Activated CD4-positive, alpha-beta memory T cell treated with anti-CD3 and anti-CD28 coated beads, Interleukin-2, amount 10 ng/mL, durations not matched to agents 7 days and 5 days (primary cell): ENCODE measurements at regions not wholly inside any gene's neighbourhood (a gene's known extent, or its start where the extent isn't known, plus 50 kb on each side); places are given as distances from the start of the nearest gene placed in this dataset.

ENCODE experiments used
- CTCF ChIA-PET: fragments of 350-600 bp; sonication (Branson Sonifier 250); formaldehyde crosslinking; loops from one replicate; lab custom pipeline; 2021; ENCODE audit warnings: antibody characterized with exemption, inconsistent platforms; lab: Charles Lee
- POLR2A ChIA-PET: fragments of 350-600 bp; sonication (Branson Sonifier 250); formaldehyde crosslinking; loops from one replicate; lab custom pipeline; 2021; ENCODE audit warnings: antibody characterized with exemption; lab: Charles Lee
- DNase-seq: peaks from one replicate; pipeline ENCODE4 v3.0.0-alpha.2; 2020
- H3K27ac Mint-ChIP-seq: one replicate; pipeline ENCODE4 v1.8.0; 2021; ENCODE audit warnings: mild to moderate bottlenecking, mixed read lengths
- H3K27me3 Mint-ChIP-seq: one replicate; pipeline ENCODE4 v1.8.0; 2021; ENCODE audit warnings: mixed read lengths
- H3K36me3 Mint-ChIP-seq: one replicate; pipeline ENCODE4 v1.8.0; 2021; ENCODE audit warnings: low read depth, mixed read lengths
- H3K4me1 Mint-ChIP-seq: one replicate; pipeline ENCODE4 v1.8.0; 2021; ENCODE audit warnings: mixed read lengths
- H3K4me3 Mint-ChIP-seq: one replicate; pipeline ENCODE4 v1.8.0; 2021; ENCODE audit warnings: mild to moderate bottlenecking, mixed read lengths
- H3K9me3 Mint-ChIP-seq: one replicate; pipeline ENCODE4 v1.8.0; 2021; ENCODE audit warnings: mixed read lengths

- no peaks in the 10 kb centered on the region for H3K36me3 Mint-ChIP-seq
- H3K4me1 Mint-ChIP-seq: no peaks in the 10 kb centered on the region
- POLR2A ChIA-PET: no interaction called here
- no peak overlapping the region for H3K4me3 Mint-ChIP-seq
- H3K27me3 Mint-ChIP-seq: no peaks in the 10 kb centered on the region
- CTCF ChIA-PET: no interaction called here
- DNase-seq: no peak
- H3K27ac Mint-ChIP-seq: no peak overlapping the region
- H3K9me3 Mint-ChIP-seq: peaks cover 5% of the 10 kb centered on the region
These were observed 213.5 kb downstream of the MANEA start for GRCh38 chr6:95790787-95791186.

DNA sequence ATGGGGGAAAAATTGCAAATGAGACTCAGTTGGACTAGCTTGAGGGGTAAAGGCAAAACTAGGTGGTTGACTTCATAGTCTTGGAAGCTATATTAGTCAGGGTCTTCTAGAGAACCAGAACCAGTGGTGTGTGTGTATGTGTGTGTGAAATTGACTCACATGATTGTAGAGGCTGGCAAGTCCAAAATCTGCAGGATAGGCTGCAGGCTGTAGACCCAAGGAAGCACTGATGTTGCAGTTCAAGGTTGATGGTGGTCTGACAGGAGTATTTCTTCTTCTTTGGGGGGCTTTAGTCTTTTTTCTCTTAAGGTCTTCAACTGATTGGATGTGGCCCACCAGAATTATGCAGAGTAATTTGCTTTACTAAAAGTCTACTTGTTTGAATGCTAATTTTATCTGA lies 217.4 kb downstream of the MANEA start:
- Mint-ChIP-seq H3K4me3 (no peak overlapping the region), H3K27me3 (no peaks in the 10 kb centered on the region), H3K9me3 (peaks cover 5% of the 10 kb centered on the region), H3K27ac (no peak overlapping the region), H3K4me1 (no peaks in the 10 kb centered on the region), H3K36me3 (no peaks in the 10 kb centered on the region)
- ChIA-PET POLR2A (no interaction called here), CTCF (no interaction called here)
- DNase-seq: no peak

DNA sequence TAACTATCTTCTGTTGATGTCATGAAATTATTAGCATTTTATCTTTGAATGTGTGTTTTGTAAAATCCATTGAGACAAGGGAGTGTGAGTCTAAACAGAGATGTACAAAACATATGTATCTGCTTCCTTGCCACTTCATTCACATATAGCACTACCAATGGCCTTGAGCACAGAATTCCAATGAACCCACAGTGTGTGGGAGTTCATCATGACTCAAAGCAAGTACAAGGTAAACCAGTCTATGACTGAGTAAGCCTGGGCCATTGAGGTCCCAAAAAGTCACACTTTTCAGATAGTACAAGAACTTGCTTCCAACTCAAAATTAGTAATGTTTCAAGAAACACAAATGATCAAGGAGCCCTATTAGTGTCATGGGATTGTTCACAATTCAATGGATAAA lies 218.6 kb downstream of the MANEA start:
- peaks cover 5% of the 10 kb centered on the region for H3K9me3 Mint-ChIP-seq

DNA sequence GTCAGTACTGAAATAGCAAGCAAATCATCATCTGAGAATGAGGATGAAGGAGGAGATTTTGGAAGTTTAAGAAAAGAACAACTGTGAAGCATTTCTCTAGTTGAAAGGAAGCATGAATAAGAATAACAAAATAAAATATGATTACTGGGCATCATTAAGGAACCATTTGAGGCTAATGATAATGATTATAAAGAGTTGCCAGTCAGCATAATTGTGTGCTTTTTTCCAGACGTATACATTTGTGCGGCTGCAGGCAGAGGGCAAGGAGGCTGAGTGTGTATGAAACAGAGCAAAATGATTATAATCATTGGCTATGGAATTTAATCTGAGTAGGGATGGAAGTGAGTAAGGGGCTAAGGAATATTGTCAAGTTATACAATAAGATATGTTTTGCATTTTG lies 218.7 kb upstream of the FUT9 start:
- POLR2A ChIA-PET: no interaction called here
- no peak overlapping the region for H3K27ac Mint-ChIP-seq
- no peaks in the 10 kb centered on the region for H3K4me1 Mint-ChIP-seq
- H3K9me3 Mint-ChIP-seq: peaks cover 5% of the 10 kb centered on the region
- CTCF ChIA-PET: no interaction called here
- H3K4me3 Mint-ChIP-seq: no peak overlapping the region
- H3K27me3 Mint-ChIP-seq: no peaks in the 10 kb centered on the region
- no peaks in the 10 kb centered on the region for H3K36me3 Mint-ChIP-seq
- no peak for DNase-seq

More for the DNA sequence above, 218.6 kb downstream of the MANEA start:
- no peaks in the 10 kb centered on the region for H3K36me3 Mint-ChIP-seq
- no peak overlapping the region for H3K27ac Mint-ChIP-seq
- no peaks in the 10 kb centered on the region for H3K27me3 Mint-ChIP-seq
- ChIA-PET CTCF (no interaction called here), POLR2A (no interaction called here)
- no peak overlapping the region for H3K4me3 Mint-ChIP-seq
- H3K4me1 Mint-ChIP-seq: no peaks in the 10 kb centered on the region
- no peak for DNase-seq

DNA sequence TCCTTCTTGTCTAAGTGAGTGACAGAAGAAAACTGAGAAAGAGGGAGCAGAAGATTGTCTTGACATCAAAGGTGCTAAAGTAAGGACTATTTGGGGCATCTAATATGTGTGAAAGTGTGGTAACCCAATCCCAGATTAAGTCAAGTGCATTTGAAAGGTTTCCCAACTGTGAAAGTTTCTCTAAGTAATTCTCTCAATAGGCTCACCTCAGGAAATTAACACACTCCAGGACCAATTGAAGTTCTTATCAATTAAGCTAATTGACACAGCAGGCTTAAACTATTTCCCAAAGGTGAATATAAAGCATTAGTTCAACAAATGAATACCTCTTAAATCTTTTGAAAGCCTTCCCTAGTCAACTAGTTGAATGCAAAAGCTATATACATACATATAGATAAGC lies 212.8 kb upstream of the FUT9 start:
- H3K4me3 Mint-ChIP-seq: no peak overlapping the region
- DNase-seq: no peak
- H3K27ac Mint-ChIP-seq: no peak overlapping the region
- no peaks in the 10 kb centered on the region for H3K27me3 Mint-ChIP-seq
- POLR2A ChIA-PET: no interaction called here
- CTCF ChIA-PET: no interaction called here
- no peaks in the 10 kb centered on the region for H3K9me3 Mint-ChIP-seq
- no peaks in the 10 kb centered on the region for H3K36me3 Mint-ChIP-seq
- peaks cover 6% of the 10 kb centered on the region for H3K4me1 Mint-ChIP-seq

DNA sequence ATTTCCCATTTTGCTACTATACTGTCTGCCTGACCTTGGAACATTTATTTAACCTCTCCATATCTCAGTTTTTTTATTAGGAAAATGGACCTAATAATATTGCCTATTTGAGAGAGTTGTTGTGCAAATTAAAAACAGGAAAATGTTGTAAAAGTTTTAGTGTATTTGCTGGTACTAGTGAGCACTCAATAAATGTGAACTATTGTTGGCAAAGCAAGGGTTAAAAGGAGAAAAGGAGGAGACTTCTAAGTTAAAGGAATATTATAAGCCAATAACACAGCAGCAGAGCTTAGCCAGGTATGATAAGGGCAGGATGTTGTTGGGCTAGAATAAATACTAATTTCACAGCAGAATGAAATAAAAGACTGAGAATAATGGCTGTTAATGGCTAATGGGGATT lies 211.9 kb upstream of the FUT9 start:
- Mint-ChIP-seq H3K36me3 (no peaks in the 10 kb centered on the region), H3K27ac (no peak overlapping the region), H3K9me3 (no peaks in the 10 kb centered on the region), H3K4me1 (peaks cover 6% of the 10 kb centered on the region), H3K4me3 (no peak overlapping the region), H3K27me3 (no peaks in the 10 kb centered on the region)
- no peak for DNase-seq
- POLR2A ChIA-PET: no interaction called here
- CTCF ChIA-PET: no interaction called here

DNA sequence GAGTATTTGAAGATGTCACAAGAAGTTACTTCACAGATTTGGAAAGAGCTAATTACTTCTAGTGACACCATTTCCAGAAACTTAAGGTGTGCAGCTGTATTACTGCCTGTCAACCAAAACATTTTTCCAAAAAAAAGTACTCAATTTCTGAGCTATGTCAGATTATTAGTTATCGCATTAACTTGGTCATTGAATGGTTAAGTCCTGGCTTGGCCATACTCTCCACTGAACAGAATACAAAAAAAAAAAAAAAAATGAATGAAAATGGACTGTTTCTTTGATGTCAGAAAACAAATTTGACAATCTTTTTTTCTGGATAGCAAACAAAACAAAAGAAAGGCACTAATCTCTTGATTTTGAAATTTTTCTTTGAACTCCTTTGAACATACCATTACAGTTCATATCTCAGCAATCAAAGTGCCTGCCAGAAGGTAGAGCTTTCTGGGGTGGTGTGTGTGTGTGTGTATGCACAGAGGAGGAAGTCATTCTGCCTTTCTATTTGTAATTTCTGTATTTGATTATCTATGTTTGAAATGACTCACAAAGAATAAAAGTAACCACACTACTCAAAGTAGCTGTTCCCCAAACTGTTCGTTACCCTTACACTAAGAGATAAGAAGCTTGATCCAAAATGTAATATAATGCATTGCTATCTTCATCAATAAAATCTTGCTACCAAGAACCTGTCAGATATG lies 210.8 kb upstream of the FUT9 start:
- H3K9me3 Mint-ChIP-seq: no peaks in the 10 kb centered on the region
- no peak for DNase-seq
- ChIA-PET CTCF (no interaction called here), POLR2A (no interaction called here)
- H3K27me3 Mint-ChIP-seq: no peaks in the 10 kb centered on the region
- peaks cover 6% of the 10 kb centered on the region for H3K4me1 Mint-ChIP-seq
- no peaks in the 10 kb centered on the region for H3K36me3 Mint-ChIP-seq
- H3K27ac Mint-ChIP-seq: no peak overlapping the region
- H3K4me3 Mint-ChIP-seq: no peak overlapping the region

GRCh38 chr6:95805699-95806098 lies 210.1 kb upstream of the FUT9 start:
- H3K36me3 Mint-ChIP-seq: no peaks in the 10 kb centered on the region
- H3K4me1 Mint-ChIP-seq: peaks cover 6% of the 10 kb centered on the region
- CTCF ChIA-PET: no interaction called here
- POLR2A ChIA-PET: no interaction called here
- H3K4me3 Mint-ChIP-seq: no peak overlapping the region
- H3K27ac Mint-ChIP-seq: no peak overlapping the region
- DNase-seq: no peak
- H3K27me3 Mint-ChIP-seq: no peaks in the 10 kb centered on the region
- no peaks in the 10 kb centered on the region for H3K9me3 Mint-ChIP-seq

- DNase-seq: no peak
- ChIA-PET POLR2A (no interaction called here), CTCF (no interaction called here)
- no peaks in the 10 kb centered on the region for H3K36me3 Mint-ChIP-seq
- H3K27ac Mint-ChIP-seq: no peak overlapping the region
- H3K9me3 Mint-ChIP-seq: no peaks in the 10 kb centered on the region
- H3K4me3 Mint-ChIP-seq: no peak overlapping the region
- H3K4me1 Mint-ChIP-seq: no peaks in the 10 kb centered on the region
- no peaks in the 10 kb centered on the region for H3K27me3 Mint-ChIP-seq
These were observed 200.3 kb upstream of the FUT9 start for GRCh38 chr6:95815389-95816056.

DNA sequence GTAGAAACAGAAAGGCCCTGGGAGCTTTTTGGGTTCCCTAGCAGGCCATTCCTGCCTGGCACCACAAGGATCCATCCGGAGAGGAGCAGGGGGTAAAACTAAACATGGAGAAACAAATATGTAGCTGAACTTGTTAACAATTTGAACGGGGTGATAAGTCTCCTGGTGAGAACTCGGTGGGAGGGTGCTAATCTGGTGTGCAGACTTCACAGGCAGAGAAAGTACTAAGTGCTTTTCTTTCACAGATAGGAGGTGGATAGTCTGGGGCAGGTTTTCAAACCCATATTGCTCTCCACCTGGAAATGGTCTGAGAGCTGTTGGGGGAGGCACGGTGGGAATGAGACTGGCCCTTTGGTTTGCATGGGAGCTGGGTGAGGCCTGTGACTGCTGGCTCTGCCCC lies 196.3 kb upstream of the FUT9 start:
- Mint-ChIP-seq H3K36me3 (no peaks in the 10 kb centered on the region), H3K27me3 (no peaks in the 10 kb centered on the region), H3K9me3 (no peaks in the 10 kb centered on the region), H3K27ac (no peak overlapping the region), H3K4me1 (no peaks in the 10 kb centered on the region), H3K4me3 (no peak overlapping the region)
- ChIA-PET CTCF (no interaction called here), POLR2A (no interaction called here)
- DNase-seq: no peak

DNA sequence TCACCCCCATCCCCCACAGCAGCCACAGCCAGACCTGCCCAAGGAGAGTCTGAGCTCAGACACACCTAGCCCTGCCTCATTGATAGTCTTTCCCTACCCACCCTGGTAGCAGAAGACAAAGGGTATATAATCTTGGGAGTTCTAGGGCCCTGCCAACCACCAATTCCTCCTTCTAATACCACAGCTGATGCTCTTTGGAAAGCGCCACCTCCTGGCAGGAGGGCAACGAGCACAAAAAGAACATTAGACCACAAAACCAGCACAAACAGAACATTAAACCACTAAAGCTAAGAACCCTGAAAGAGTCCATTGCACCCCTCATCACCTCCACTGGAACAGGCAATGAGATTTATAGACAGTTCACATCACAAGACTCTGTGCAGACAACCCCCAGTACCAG lies 195.8 kb upstream of the FUT9 start:
- Mint-ChIP-seq H3K27me3 (no peaks in the 10 kb centered on the region), H3K9me3 (no peaks in the 10 kb centered on the region), H3K27ac (no peak overlapping the region), H3K4me1 (no peaks in the 10 kb centered on the region), H3K4me3 (no peak overlapping the region), H3K36me3 (no peaks in the 10 kb centered on the region)
- ChIA-PET POLR2A (no interaction called here), CTCF (no interaction called here)
- no peak for DNase-seq

DNA sequence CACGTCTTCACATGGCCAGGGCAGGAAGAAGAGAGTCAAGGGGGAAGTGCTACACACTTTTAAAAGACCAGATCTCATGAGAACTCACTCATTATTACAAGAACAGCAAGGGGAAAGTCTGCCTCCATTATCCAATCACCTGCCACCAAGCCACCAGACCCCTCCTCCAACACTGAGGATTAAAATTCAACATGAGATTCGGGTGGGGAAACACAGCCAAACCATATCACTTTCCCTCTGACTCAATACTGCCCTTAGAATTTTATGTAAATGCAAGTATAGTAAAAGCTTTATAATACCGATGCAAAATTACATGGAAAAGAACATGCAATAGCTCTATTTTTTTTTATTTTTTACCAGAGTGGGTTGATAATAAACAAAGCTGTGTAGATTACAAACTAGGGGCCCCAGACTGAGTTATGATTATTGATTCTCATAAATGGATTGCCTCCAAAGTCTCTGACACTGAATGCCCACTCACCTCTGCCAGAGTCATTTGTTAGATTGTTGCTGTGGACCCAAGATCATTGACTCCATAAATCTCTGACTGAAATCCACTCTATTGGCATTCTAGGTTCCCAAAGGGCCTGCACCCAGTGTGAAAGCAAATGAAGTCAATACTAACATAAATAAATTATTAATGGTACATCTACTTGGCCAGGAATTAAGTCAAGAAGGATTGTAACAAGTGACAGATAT lies 184.8 kb upstream of the FUT9 start:
- H3K36me3 Mint-ChIP-seq: no peaks in the 10 kb centered on the region
- H3K9me3 Mint-ChIP-seq: no peaks in the 10 kb centered on the region
- POLR2A ChIA-PET: no interaction called here
- no peaks in the 10 kb centered on the region for H3K27me3 Mint-ChIP-seq
- DNase-seq: no peak
- H3K27ac Mint-ChIP-seq: no peak overlapping the region
- H3K4me1 Mint-ChIP-seq: no peaks in the 10 kb centered on the region
- CTCF ChIA-PET: no interaction called here
- H3K4me3 Mint-ChIP-seq: no peak overlapping the region

DNA sequence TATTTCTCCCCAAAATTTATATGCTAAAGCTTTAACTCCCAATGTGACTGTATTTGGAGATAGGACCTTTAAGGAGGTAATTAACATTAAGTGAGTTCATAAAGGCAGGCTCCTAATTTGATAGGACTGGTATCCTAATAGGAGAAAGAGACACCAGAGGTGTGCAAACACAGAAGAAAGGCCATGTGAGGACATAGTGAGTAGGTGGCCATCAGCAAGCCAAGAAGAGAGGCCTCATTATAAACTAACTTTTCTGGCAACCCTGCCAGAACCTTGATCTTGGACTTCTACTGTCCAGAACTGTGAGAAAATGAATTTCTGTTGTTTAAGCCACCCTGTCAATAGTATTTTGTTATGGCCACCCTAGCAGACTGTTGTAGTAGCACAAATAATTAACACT lies 177.9 kb upstream of the FUT9 start:
- Mint-ChIP-seq H3K4me3 (no peak overlapping the region), H3K27ac (no peak overlapping the region), H3K9me3 (no peaks in the 10 kb centered on the region), H3K4me1 (no peaks in the 10 kb centered on the region), H3K27me3 (no peaks in the 10 kb centered on the region), H3K36me3 (no peaks in the 10 kb centered on the region)
- ChIA-PET CTCF (no interaction called here), POLR2A (no interaction called here)
- DNase-seq: no peak

- Mint-ChIP-seq H3K36me3 (no peaks in the 10 kb centered on the region), H3K27me3 (no peaks in the 10 kb centered on the region), H3K4me1 (no peaks in the 10 kb centered on the region), H3K9me3 (no peaks in the 10 kb centered on the region), H3K27ac (no peak overlapping the region), H3K4me3 (no peak overlapping the region)
- ChIA-PET POLR2A (no interaction called here), CTCF (no interaction called here)
- no peak for DNase-seq
These were observed 174.2 kb upstream of the FUT9 start for GRCh38 chr6:95841560-95841959.
